ENCODE measurements at regions not wholly inside any gene's neighbourhood (a gene's known extent, or its start where the extent isn't known, plus 50 kb on each side); places are given as distances from the start of the nearest gene placed in this dataset.
"Not testable (repeated sequence)": the region's sequence is repeated elsewhere in the genome, so short reads cannot be mapped to it uniquely, and the experiment has no call there.

DNA sequence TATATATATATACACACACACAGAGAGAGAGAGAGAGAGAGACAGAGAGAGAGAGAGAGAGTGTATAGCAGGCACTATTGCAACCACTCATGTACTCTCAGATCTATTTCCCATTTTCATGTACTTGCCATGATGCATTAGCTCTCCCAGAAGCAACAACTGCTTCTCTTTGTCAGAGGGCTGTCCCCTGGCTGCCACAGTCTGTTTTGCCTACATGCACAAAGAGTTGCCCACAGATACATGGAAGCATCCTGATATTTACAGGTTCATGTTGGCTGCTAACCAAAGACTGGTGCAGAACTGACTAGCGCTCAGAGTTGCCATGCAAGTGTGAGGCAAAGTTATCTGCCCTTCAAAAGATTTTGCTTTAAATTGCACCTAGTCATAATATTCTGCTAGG is 469.3 kb upstream of the ZNF804A start:
- Mint-ChIP-seq H3K27me3 (ENCODE audit: low read depth) (no peaks in the 10 kb centered on the region), H3K4me1 (ENCODE audit: low read depth) (no peaks in the 10 kb centered on the region), H3K4me3 (no peak overlapping the region), H3K27ac (no peak overlapping the region), H3K9me3 (peaks cover 18% of the 10 kb centered on the region), H3K36me3 (ENCODE audit: low read depth) (no peaks in the 10 kb centered on the region)
- no peak for DNase-seq (ENCODE audit: low spot score)

DNA sequence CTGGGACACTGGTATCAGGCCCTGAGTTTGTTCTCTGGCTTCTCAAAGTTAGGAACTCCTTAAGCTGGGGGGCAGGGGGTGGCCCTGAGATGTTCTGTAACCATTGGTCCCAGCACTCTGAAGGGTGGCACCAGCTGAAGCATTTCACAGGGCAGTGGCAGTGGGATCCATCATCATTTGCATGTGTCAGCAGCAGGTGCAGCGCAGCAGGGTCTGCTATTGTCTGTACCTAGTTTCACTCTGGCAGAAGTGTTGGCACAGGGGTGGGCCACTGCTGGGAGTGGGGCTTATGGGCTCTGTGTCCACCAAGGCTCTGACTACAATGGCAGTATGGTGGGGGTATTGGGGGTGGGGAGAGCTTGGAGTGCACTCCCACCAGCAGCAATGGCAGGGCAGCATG is 460.4 kb upstream of the ZNF804A start:
- Mint-ChIP-seq H3K4me1 (ENCODE audit: low read depth) (no peaks in the 10 kb centered on the region), H3K36me3 (ENCODE audit: low read depth) (no peaks in the 10 kb centered on the region), H3K4me3 (no peak overlapping the region), H3K27me3 (ENCODE audit: low read depth) (no peaks in the 10 kb centered on the region), H3K27ac (no peak overlapping the region), H3K9me3 (peaks cover 22% of the 10 kb centered on the region)
- DNase-seq (ENCODE audit: low spot score): no peak

DNA sequence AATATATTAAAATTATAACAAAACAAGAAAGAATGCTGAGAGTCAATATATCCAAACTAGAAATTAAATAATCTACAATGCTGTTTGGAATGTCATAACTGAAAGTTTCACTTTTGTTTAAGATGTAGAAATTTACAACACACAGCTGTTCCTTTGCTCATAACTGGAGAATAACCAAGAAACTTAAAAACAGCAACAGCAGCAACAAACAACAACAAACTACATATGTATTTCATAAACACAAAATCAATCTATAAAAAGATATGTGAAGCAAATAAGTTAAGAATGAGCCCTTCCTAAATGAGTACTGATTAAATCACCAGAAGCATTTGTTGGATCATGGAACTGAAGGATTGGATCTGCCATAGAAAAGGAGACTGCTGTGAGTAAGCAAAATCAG is 456.5 kb upstream of the ZNF804A start:
- peaks cover 7% of the 10 kb centered on the region for H3K9me3 Mint-ChIP-seq
- H3K4me3 Mint-ChIP-seq: no peak overlapping the region
- no peak for DNase-seq (ENCODE audit: low spot score)
- H3K4me1 Mint-ChIP-seq (ENCODE audit: low read depth): no peaks in the 10 kb centered on the region
- H3K27ac Mint-ChIP-seq: no peak overlapping the region
- no peaks in the 10 kb centered on the region for H3K36me3 Mint-ChIP-seq (ENCODE audit: low read depth)
- no peaks in the 10 kb centered on the region for H3K27me3 Mint-ChIP-seq (ENCODE audit: low read depth)

DNA sequence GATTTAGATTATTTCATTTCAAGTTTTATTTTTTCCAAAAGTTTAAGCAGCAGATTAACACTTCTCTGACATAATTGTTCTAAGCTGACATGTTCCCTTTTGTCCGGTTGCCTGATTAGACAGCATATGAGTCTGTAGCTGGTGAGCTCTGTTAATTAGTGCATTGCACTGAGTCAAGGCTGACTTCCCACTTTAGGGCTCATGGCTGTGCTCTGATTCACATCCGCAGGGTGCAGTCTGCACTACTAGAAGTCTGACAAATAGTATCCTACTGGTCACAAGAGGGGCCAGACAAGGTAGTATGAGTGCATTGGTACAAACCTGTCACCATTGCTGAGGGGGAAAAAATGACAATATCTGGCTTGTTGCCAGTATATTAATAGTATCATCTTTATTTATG is 443.9 kb upstream of the ZNF804A start:
- H3K27me3 Mint-ChIP-seq (ENCODE audit: low read depth): no peaks in the 10 kb centered on the region
- H3K4me1 Mint-ChIP-seq (ENCODE audit: low read depth): no peaks in the 10 kb centered on the region
- no peak overlapping the region for H3K4me3 Mint-ChIP-seq
- H3K36me3 Mint-ChIP-seq (ENCODE audit: low read depth): no peaks in the 10 kb centered on the region
- DNase-seq (ENCODE audit: low spot score): no peak
- H3K9me3 Mint-ChIP-seq: peaks cover 12% of the 10 kb centered on the region
- H3K27ac Mint-ChIP-seq: no peak overlapping the region

DNA sequence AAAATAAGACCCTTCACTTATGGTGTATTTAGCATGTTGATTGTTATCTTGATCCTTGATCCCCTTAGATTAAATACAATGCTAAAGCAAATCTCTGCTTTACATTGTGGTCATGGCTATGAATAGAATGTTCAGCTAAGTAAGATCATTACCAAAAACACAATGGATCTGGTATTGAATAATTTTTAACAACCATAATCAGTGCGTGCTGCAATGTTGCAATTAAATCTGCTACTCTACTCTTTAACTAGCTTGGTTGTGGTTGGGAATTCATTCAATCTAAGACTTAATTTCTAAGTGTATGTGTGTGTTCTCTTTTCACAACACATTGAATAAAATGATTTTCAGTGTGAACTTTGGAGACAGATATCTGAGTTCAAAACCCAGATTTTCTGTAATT is 442.5 kb upstream of the ZNF804A start:
- H3K4me1 Mint-ChIP-seq (ENCODE audit: low read depth): no peaks in the 10 kb centered on the region
- no peak for DNase-seq (ENCODE audit: low spot score)
- H3K36me3 Mint-ChIP-seq (ENCODE audit: low read depth): no peaks in the 10 kb centered on the region

DNA sequence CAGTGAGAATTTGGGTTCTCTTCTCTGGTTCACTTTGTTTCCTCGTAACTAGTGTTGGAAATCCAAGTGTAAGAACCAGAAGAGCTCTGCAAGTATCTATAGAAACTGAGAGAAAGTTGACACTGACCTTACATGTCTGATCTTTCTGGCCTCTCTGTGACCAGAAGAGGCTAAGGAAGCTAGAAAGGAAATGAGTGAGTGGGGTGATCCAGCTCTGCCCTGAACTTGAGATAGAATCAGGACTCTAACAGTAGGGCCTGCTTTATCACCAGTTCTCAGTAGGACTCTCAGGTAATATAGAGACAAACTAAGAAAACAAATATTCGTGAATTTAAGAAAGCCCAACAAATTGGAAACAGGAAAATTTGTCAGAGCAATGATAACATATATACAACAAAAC is 441.2 kb upstream of the ZNF804A start:
- Mint-ChIP-seq H3K4me3 (no peak overlapping the region), H3K27ac (no peak overlapping the region), H3K36me3 (ENCODE audit: low read depth) (no peaks in the 10 kb centered on the region), H3K4me1 (ENCODE audit: low read depth) (no peaks in the 10 kb centered on the region), H3K9me3 (peaks cover 17% of the 10 kb centered on the region), H3K27me3 (ENCODE audit: low read depth) (no peaks in the 10 kb centered on the region)
- no peak for DNase-seq (ENCODE audit: low spot score)

More for the DNA sequence above, 442.5 kb upstream of the ZNF804A start:
- no peak overlapping the region for H3K4me3 Mint-ChIP-seq
- no peak overlapping the region for H3K27ac Mint-ChIP-seq
- no peaks in the 10 kb centered on the region for H3K27me3 Mint-ChIP-seq (ENCODE audit: low read depth)
- H3K9me3 Mint-ChIP-seq: peaks cover 14% of the 10 kb centered on the region

DNA sequence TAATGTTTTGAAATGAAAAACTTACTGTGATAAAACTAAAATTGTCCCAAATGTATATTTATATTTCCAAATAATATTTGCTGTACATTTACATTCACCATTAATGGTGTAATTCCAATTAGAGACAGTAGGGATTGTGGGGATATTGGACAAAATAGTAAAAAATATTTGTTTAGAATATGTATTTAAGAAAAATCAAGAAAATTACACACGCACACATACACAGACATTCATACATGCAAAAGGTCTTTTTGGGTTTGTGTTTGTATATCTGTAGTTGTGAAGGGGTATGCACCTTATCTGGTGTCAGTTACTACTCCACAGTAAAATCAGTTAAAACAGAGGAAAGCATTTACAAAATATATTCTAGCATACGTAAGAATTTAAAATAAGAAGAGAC is 435.9 kb upstream of the ZNF804A start:
- no peak overlapping the region for H3K4me3 Mint-ChIP-seq
- no peaks in the 10 kb centered on the region for H3K4me1 Mint-ChIP-seq (ENCODE audit: low read depth)
- H3K27ac Mint-ChIP-seq: no peak overlapping the region
- peaks cover 23% of the 10 kb centered on the region for H3K9me3 Mint-ChIP-seq
- DNase-seq (ENCODE audit: low spot score): no peak
- no peaks in the 10 kb centered on the region for H3K27me3 Mint-ChIP-seq (ENCODE audit: low read depth)
- no peaks in the 10 kb centered on the region for H3K36me3 Mint-ChIP-seq (ENCODE audit: low read depth)

DNA sequence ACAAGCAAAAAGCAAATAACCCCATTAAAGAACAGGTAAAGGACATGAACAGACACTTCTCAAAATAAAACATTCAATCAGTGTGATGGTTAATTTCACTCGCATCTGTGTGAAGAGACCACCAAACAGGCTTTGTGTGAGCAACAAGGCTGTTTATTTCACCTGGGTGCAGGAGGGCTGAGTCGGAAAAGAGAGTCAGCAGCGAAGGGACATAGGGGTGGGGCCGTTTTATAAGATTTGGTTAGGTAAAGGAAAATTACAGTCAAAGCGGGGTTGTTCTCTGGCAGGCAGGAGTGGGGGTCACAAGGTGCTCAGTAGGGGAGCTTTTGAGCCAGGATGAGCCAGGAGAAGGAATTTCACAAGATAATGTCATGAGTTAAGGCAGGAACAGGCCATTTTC is 429.5 kb upstream of the ZNF804A start:
- H3K4me1 Mint-ChIP-seq (ENCODE audit: low read depth); DNase-seq (ENCODE audit: low spot score); H3K4me3 Mint-ChIP-seq; H3K27me3 Mint-ChIP-seq (ENCODE audit: low read depth); H3K27ac Mint-ChIP-seq; H3K36me3 Mint-ChIP-seq (ENCODE audit: low read depth): not testable (repeated sequence)
- peaks cover 19% of the 10 kb centered on the region for H3K9me3 Mint-ChIP-seq

DNA sequence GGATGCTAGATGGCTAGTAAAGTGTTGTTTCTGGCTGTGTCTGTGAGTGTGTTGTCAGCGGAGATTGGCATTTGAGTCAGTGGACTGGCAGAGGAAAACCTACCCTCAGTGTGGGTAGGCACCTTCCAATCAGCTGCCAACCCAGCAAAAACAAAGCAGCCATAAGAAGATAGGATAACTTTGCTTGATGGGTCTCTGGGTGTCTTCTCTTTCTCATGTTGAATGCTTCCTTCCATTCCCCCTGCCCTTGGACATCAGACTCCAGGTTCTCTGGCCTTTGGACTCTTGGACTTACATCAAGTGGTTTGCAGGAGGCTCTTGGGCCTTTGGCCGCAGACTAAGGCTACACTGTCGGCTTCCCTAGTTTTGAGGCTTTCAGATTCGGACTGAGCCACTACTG is 429.0 kb upstream of the ZNF804A start:
- no peak for DNase-seq (ENCODE audit: low spot score)
- Mint-ChIP-seq H3K9me3 (peaks cover 19% of the 10 kb centered on the region), H3K36me3 (ENCODE audit: low read depth) (no peaks in the 10 kb centered on the region), H3K4me1 (ENCODE audit: low read depth) (no peaks in the 10 kb centered on the region), H3K4me3 (no peak overlapping the region), H3K27me3 (ENCODE audit: low read depth) (no peaks in the 10 kb centered on the region), H3K27ac (no peak overlapping the region)

DNA sequence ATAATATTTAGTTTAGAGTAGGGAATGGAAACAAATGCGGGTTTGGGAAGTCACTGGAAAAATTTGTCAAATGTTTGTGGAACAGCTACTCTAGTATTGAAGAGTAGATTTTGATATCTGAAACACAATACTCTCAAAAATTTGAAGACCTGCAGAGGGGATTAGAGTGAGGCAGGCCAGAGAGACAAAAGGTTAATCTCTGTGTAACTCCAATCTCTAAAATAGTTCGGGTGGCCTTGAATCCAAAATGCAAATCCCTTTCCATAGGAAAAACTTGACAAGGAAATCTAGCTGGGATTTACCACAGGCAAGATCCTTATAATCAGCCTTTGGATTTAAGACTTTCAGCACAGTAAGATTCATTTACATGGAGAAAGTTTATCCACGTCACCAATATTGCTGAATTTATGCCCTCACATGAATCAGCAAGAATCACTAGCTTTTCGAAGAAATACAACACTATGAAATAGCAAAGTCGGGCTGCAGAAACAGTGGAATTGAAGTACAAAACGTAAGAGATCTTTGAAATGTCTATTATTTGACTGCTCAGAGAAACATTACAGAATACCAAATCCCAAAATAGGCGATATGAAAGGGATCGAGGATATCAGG is 423.7 kb upstream of the ZNF804A start:
- H3K27me3 Mint-ChIP-seq (ENCODE audit: low read depth): no peaks in the 10 kb centered on the region
- peaks cover 12% of the 10 kb centered on the region for H3K9me3 Mint-ChIP-seq
- no peak for DNase-seq (ENCODE audit: low spot score)
- H3K4me3 Mint-ChIP-seq: no peak overlapping the region
- no peaks in the 10 kb centered on the region for H3K36me3 Mint-ChIP-seq (ENCODE audit: low read depth)
- no peaks in the 10 kb centered on the region for H3K4me1 Mint-ChIP-seq (ENCODE audit: low read depth)
- no peak overlapping the region for H3K27ac Mint-ChIP-seq

DNA sequence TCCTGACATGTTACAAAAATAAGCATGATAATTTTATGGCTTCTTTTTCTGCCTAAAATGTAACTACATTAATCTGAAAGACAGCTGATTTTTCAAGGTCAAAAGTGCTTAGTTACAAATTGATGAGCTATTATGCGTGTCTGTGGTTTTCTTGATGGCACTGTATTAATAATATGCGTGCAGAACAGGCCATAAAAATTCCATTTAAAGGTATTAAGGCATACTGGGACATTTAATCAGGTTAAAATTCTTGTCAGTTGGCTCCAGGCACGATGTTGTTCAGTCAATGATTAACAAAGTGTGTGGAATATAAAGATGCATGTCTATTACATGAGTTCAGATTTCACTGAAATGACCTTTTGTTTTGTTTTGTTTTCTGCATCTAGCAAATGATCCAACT is 420.1 kb upstream of the ZNF804A start:
- H3K4me1 Mint-ChIP-seq (ENCODE audit: low read depth): no peaks in the 10 kb centered on the region
- no peaks in the 10 kb centered on the region for H3K27me3 Mint-ChIP-seq (ENCODE audit: low read depth)
- no peaks in the 10 kb centered on the region for H3K36me3 Mint-ChIP-seq (ENCODE audit: low read depth)
- no peak for DNase-seq (ENCODE audit: low spot score)
- no peaks in the 10 kb centered on the region for H3K9me3 Mint-ChIP-seq
- no peak overlapping the region for H3K27ac Mint-ChIP-seq
- no peak overlapping the region for H3K4me3 Mint-ChIP-seq

DNA sequence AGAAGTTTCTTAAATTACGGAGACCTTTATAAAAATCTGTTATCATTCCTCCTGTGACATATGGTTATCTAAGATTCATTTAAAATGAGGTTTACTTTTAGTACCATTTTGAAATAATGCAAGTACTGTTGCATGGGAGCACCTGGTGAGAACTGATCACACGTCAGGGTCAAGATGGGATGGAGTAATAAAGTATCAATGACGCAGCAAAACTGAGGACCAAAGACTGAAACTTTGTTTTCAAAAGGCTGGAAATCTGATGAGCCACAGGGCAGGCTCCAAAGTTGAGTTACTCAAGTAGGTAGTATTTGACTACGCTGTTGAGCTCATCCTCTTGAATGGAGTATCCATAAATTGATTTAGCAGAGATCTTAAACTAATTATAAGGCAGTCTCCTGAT is 411.9 kb upstream of the ZNF804A start:
- H3K27me3 Mint-ChIP-seq (ENCODE audit: low read depth): no peaks in the 10 kb centered on the region
- H3K4me1 Mint-ChIP-seq (ENCODE audit: low read depth): no peaks in the 10 kb centered on the region
- DNase-seq (ENCODE audit: low spot score): no peak
- no peak overlapping the region for H3K27ac Mint-ChIP-seq
- H3K9me3 Mint-ChIP-seq: no peaks in the 10 kb centered on the region
- no peaks in the 10 kb centered on the region for H3K36me3 Mint-ChIP-seq (ENCODE audit: low read depth)
- no peak overlapping the region for H3K4me3 Mint-ChIP-seq

DNA sequence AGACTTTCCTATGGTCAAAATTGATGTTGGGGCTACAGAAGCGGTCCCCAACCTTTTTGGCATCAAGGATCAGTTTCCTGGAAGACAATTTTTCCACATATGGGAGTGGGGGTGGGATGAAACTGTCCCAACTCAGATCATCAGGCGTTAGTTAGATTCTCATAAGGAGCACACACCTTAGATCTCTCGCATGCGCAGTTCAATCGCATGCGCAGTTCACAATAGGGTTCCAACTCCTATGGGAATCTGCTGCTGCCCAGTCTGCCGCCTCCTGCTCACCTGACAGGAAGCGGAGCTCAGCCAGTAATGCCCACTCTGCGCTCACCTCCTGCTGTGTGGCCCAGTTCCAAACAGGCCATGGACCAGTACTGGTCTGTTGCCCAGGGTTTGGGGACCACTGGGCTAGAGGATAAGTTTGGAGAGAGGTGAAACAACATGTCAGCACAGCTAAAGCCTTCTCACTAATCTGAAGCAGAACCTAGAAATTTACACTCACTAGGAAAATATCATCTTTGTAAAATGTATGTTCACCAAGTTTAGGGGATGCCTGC is 410.8 kb upstream of the ZNF804A start:
- Mint-ChIP-seq H3K27ac (no peak overlapping the region), H3K27me3 (ENCODE audit: low read depth) (no peaks in the 10 kb centered on the region), H3K9me3 (no peaks in the 10 kb centered on the region), H3K36me3 (ENCODE audit: low read depth) (no peaks in the 10 kb centered on the region), H3K4me1 (ENCODE audit: low read depth) (no peaks in the 10 kb centered on the region), H3K4me3 (no peak overlapping the region)
- no peak for DNase-seq (ENCODE audit: low spot score)

DNA sequence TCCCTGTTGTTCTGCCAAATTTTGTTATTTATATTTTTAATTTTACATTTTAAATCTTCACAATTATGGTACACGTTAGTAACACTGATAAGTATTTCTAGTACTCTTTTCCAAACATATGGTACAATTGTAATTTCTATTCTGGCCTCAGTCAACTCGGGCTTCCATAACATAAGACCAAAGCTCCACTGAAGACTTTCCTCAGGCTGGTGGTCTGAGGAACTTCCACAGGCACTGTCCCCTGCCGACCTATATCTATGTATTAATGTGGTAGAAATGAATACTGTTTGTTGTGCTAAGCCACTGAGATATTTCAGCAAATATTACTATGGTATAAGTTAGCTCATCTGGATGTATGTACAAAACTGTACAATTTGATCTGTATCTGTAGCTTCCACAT is 407.6 kb upstream of the ZNF804A start:
- Mint-ChIP-seq H3K27me3 (ENCODE audit: low read depth) (no peaks in the 10 kb centered on the region), H3K9me3 (no peaks in the 10 kb centered on the region), H3K4me3 (no peak overlapping the region), H3K36me3 (ENCODE audit: low read depth) (no peaks in the 10 kb centered on the region), H3K27ac (no peak overlapping the region), H3K4me1 (ENCODE audit: low read depth) (no peaks in the 10 kb centered on the region)
- DNase-seq (ENCODE audit: low spot score): no peak

DNA sequence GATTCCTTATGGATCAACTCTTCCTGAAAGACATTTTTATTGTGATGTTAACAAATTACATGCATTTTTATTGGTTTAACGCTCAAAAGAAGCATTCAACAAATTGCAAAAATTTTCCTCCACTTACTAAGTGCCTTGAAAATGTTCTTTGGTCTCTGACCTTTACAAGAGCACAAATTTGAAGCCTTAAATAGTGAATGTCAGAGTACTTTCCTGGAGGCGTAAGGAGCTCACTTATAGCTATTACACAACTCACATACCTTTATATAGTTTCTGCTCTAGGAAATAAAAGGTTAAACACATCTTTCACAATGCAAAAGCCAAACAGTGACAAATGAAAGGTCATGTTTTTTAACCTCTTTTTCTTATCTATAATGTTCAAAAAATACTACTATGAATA is 405.7 kb upstream of the ZNF804A start:
- Mint-ChIP-seq H3K36me3 (ENCODE audit: low read depth) (no peaks in the 10 kb centered on the region), H3K4me3 (no peak overlapping the region), H3K9me3 (no peaks in the 10 kb centered on the region), H3K4me1 (ENCODE audit: low read depth) (no peaks in the 10 kb centered on the region), H3K27me3 (ENCODE audit: low read depth) (no peaks in the 10 kb centered on the region), H3K27ac (no peak overlapping the region)
- no peak for DNase-seq (ENCODE audit: low spot score)
